SK-N-SH treated with all-trans-retinoic acid at 6 μM for 48 hours (cell line): ENCODE measurements at regions not wholly inside any gene's neighbourhood (a gene's known extent, or its start where the extent isn't known, plus 50 kb on each side); places are given as distances from the start of the nearest gene placed in this dataset.

Experiments used
- PATZ1 ChIP-seq: fragments of 250-450 bp; sonication (Bioruptor Pico); IDR thresholded peaks from 2 replicates; pipeline ENCODE4 v1.8.0; 2020; ENCODE audit warnings: mild to moderate bottlenecking, moderate library complexity, borderline replicate concordance
- ZC3H10 ChIP-seq: fragments of 250-450 bp; sonication (Bioruptor Pico); IDR thresholded peaks from 2 replicates; pipeline ENCODE4 v1.5.1; 2021; ENCODE audit warnings: mild to moderate bottlenecking, moderate library complexity

GRCh38 chr10:105986486-105986885, 1178.0 kb downstream of the SORCS1 start:
- TF ChIP-seq PATZ1 (CRISPR knock-in tag), result no peak
- TF ChIP-seq ZC3H10 (CRISPR knock-in tag), result no peak
